ENCODE measurements at regions not wholly inside any gene's neighbourhood (a gene's known extent, or its start where the extent isn't known, plus 50 kb on each side); places are given as distances from the start of the nearest gene placed in this dataset.

DNA sequence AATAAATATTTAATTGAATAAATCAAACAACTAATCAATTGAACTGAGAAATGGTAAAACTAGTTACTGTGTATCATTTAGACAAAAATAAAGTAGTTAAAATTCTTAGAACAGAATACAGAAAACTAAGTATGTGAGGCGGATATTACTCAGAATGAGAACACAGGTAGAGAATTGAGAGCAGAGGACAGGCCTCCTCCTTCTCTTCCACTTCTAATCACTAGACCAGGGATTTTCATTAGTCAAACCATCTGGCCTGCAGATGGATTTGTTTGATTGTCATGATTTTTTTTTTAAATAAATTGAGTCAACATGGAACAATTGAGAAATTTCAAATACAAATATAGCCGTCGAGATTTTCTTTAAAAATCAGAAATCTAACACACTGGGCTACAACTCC, 198.6 kb upstream of the HMHB1 start:
- no peak for DNase-seq (ENCODE audit: extremely low spot score)
- TF ChIP-seq, protein P1, sequence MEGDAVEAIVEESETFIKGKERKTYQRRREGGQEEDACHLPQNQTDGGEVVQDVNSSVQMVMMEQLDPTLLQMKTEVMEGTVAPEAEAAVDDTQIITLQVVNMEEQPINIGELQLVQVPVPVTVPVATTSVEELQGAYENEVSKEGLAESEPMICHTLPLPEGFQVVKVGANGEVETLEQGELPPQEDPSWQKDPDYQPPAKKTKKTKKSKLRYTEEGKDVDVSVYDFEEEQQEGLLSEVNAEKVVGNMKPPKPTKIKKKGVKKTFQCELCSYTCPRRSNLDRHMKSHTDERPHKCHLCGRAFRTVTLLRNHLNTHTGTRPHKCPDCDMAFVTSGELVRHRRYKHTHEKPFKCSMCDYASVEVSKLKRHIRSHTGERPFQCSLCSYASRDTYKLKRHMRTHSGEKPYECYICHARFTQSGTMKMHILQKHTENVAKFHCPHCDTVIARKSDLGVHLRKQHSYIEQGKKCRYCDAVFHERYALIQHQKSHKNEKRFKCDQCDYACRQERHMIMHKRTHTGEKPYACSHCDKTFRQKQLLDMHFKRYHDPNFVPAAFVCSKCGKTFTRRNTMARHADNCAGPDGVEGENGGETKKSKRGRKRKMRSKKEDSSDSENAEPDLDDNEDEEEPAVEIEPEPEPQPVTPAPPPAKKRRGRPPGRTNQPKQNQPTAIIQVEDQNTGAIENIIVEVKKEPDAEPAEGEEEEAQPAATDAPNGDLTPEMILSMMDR (IDR thresholded peaks at IDR 0.05; ENCODE audit: control extremely low read depth, extremely low read depth, low read depth, missing control alignments), result no peak
- ChIA-PET CTCF (no interaction called here), POLR2A (no interaction called here)

DNA sequence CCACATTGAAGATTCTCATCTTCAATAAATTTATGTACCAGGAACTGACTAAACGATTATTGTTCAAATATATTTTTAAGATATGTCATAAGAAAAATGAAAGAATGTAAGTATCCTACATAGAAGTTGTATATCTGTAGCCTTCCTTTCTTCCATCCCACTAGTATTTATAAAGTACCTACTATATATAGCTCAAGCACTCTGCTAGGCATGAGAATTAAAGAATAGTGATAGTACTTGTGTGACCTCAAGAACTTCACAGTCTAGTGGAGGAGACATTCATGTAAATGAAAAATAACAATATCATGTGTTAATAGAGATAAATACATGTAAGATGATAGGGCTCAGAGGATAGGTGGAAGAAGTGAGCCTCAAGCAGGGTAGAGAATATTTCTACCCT, 201.0 kb upstream of the HMHB1 start:
- TF ChIP-seq, protein P1 (IDR thresholded peaks at IDR 0.05; ENCODE audit: control extremely low read depth, extremely low read depth, low read depth, missing control alignments), result no peak
- POLR2A ChIA-PET, result no interaction called here
- CTCF ChIA-PET, result interaction anchor here (1.4 kb wide), 1 partner anchor 9 kb away, joined by 3 read pairs; no protein-coding TSS in a partner anchor
- DNase-seq (ENCODE audit: extremely low spot score), result no peak

DNA sequence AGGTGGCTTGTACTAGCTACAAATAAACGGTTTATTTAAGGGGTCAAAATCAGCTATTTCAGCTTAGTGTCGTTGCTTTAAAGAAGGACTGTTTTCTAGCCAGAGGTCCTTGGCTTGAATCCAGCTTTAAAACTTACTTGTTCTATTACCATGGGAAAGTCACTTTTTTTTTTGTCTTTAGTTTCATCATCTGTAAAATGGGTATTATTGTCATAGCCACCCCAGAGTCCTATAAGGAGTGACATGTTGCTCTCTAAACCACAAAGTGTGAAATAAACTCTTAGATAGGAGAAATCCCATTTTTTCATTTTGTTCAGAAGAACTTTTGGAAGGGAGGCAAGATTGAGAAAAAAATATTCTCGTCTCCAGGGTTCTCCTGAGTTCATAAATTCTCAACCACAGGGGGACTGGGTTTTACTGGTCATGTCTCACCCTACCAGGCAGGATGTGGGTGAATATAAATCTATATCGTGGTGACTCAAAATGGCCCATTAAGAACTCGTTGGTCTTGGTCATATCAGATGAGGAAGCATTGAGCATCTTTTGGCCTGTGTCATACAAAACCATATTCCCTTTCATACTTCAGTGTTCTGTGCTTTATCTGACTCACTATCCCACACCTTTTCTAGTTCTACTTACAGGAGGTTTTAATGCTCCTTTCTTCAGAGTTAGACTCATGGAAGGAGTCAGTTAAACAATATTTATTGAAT, 202.7 kb upstream of the NR3C1 start:
- POLR2A ChIA-PET, result no interaction called here
- DNase-seq (ENCODE audit: extremely low spot score), result peak; percentile 25
- TF ChIP-seq, protein P1 (IDR thresholded peaks at IDR 0.05; ENCODE audit: control extremely low read depth, extremely low read depth, low read depth, missing control alignments), result no peak
- CTCF ChIA-PET, result interaction anchor here (0.9 to 1.8 kb wide), 6 partner anchors 12 to 219 kb away, joined by 3 to 5 read pairs (median 4); no protein-coding TSS in a partner anchor

DNA sequence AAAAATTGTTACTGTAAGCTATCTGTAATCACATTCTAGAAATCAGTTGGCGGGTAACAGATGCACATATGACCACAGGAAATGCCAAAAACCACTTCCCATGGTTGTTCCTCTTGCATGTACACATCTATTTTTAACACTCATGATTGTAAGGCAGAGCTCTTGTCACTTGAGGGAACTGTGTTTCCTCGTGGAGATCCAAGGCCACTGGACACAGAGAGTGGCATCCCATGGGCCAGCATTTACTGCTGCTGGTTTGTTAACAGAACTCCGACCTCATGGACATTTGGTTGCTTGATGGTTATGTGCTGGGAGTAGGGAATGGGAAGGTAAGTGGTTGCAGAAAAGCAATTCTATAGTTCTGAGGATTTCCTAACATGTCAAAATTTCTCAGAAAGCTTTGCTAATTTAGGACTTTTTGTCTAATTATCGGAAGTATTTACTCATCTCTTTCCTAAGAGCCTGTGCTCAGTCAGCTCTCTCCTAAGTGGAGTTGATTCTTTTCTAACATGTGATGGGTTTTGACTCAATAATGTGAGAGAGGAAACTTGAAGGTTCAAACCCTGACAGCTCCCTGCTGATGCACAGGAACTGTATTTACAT, 202.0 kb upstream of the NR3C1 start:
- TF ChIP-seq, protein P1 (IDR thresholded peaks at IDR 0.05; ENCODE audit: control extremely low read depth, extremely low read depth, low read depth, missing control alignments), result no peak

DNA sequence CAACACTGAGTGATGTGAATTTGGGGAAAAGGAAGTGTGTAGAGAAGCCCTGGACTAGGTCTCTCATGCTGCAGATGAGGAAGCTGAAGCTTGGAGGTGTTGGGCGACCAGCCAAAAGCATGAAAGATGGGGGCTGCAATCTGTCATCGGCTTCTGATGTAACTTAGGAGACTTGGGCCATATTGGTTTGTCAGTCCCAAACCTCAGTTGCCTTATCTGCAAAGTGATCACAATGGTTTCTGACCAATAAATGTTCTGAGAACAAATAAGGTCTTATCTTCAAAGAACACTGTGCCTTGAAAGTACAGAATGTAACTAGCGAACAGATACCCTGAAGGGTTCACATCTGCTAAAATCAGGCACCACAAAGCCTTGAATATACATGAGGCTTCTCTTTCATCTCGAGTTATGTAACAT, 198.4 kb upstream of the NR3C1 start:
- CTCF ChIA-PET, result interaction anchor here (0.8 kb wide), 1 partner anchor 8 kb away, joined by 3 read pairs; no protein-coding TSS in a partner anchor
- POLR2A ChIA-PET, result no interaction called here
- no peak for DNase-seq (ENCODE audit: extremely low spot score)
- TF ChIP-seq, protein P1 (IDR thresholded peaks at IDR 0.05; ENCODE audit: control extremely low read depth, extremely low read depth, low read depth, missing control alignments), result no peak

More for the DNA sequence above, 202.0 kb upstream of the NR3C1 start:
- ChIA-PET CTCF (interaction anchor here (0.8 to 1.8 kb wide), 7 partner anchors 9 to 219 kb away, joined by 3 to 5 read pairs (median 4); no protein-coding TSS in a partner anchor), POLR2A (no interaction called here)
- peak; percentile 24 for DNase-seq (ENCODE audit: extremely low spot score)

DNA sequence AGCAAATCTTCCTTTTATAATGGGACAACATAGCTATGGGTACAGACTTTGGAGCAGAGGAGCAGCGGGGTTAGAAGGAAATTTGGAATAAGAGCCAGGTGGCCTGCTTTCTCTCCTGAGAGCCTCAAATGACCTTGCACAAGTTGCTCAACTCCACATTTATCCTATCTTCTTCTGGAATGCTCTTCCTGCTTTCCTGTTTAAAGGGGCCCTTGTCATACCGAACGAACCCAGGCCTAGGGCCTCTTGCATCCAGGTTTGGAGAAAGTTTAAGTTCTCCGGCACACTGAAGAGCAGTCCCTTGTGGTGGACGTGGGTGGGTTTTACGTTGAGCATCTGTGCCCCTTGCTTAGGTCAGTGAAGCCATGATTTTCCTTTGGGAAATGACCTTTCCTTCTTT, 197.9 kb upstream of the NR3C1 start:
- DNase-seq (ENCODE audit: extremely low spot score), result no peak
- POLR2A ChIA-PET, result no interaction called here
- CTCF ChIA-PET, result interaction anchor here (0.8 kb wide), 1 partner anchor 9 kb away, joined by 3 read pairs; no protein-coding TSS in a partner anchor
- TF ChIP-seq, protein P1 (IDR thresholded peaks at IDR 0.05; ENCODE audit: control extremely low read depth, extremely low read depth, low read depth, missing control alignments), result no peak
